ENCODE measurements at regions not wholly inside any gene's neighbourhood (a gene's known extent, or its start where the extent isn't known, plus 50 kb on each side); places are given as distances from the start of the nearest gene placed in this dataset.

GRCh38 chr5:97555644-97555981, 372.6 kb upstream of the RIOK2 start:
- DNase-seq (no peak), ATAC-seq (ENCODE audit: insufficient read depth, low FRiP score) (no peak)
- no peaks in the 10 kb centered on the region for H3K4me1 ChIP-seq (ENCODE audit: control insufficient read depth in 5 of 5, insufficient read depth in 5 of 5, low read length in 5 of 5)
- no peaks in the 10 kb centered on the region for H3K9me3 ChIP-seq (ENCODE audit: control insufficient read depth in 4 of 4, insufficient read depth in 3 of 4, low read length in 3 of 4)
- H3K27me3 ChIP-seq (ENCODE audit: control insufficient read depth in 3 of 3, insufficient read depth in 3 of 3, low read length in 2 of 3), result no peaks in the 10 kb centered on the region
- 96% methylated on average over 1 of the region's 1 CpG for WGBS, 2 donors
- no peak overlapping the region for H3K4me3 ChIP-seq
- no peak overlapping the region for H3K9ac ChIP-seq (ENCODE audit: insufficient read depth in 1 of 2, low read length in 2 of 2)
- no peak overlapping the region for H3K27ac ChIP-seq (ENCODE audit: low read depth in 1 of 2, low read length in 1 of 2)
- no peaks in the 10 kb centered on the region for H3K36me3 ChIP-seq (ENCODE audit: control insufficient read depth in 4 of 4, insufficient read depth in 4 of 4, low read length in 4 of 4)
- no peak for TF ChIP-seq CTCF (IDR thresholded peaks at IDR 0.05; ENCODE audit: control extremely low read depth, extremely low read depth)

GRCh38 chr5:97559827-97560598, 377.0 kb upstream of the RIOK2 start:
- no peak for TF ChIP-seq CTCF (IDR thresholded peaks at IDR 0.05; ENCODE audit: control extremely low read depth, extremely low read depth)
- DNase-seq (no peak), ATAC-seq (ENCODE audit: insufficient read depth, low FRiP score) (no peak)
- Histone ChIP-seq H3K27me3 (ENCODE audit: control insufficient read depth in 3 of 3, insufficient read depth in 3 of 3, low read length in 2 of 3) (no peaks in the 10 kb centered on the region), H3K4me3 (no peak overlapping the region), H3K27ac (ENCODE audit: low read depth in 1 of 2, low read length in 1 of 2) (no peak overlapping the region), H3K4me1 (ENCODE audit: control insufficient read depth in 5 of 5, insufficient read depth in 5 of 5, low read length in 5 of 5) (no peaks in the 10 kb centered on the region), H3K9ac (ENCODE audit: insufficient read depth in 1 of 2, low read length in 2 of 2) (no peak overlapping the region), H3K9me3 (ENCODE audit: control insufficient read depth in 4 of 4, insufficient read depth in 3 of 4, low read length in 3 of 4) (no peaks in the 10 kb centered on the region), H3K36me3 (ENCODE audit: control insufficient read depth in 4 of 4, insufficient read depth in 4 of 4, low read length in 4 of 4) (no peaks in the 10 kb centered on the region)
- 80 to 92% methylated on average over 3 of the region's 3 CpGs for WGBS, 2 donors

- no peak overlapping the region for H3K4me3 ChIP-seq
- ATAC-seq (ENCODE audit: insufficient read depth, low FRiP score), result no peak
- no peak for DNase-seq
- no peaks in the 10 kb centered on the region for H3K4me1 ChIP-seq (ENCODE audit: control insufficient read depth in 5 of 5, insufficient read depth in 5 of 5, low read length in 5 of 5)
- H3K9me3 ChIP-seq (ENCODE audit: control insufficient read depth in 4 of 4, insufficient read depth in 3 of 4, low read length in 3 of 4), result no peaks in the 10 kb centered on the region
- no peaks in the 10 kb centered on the region for H3K27me3 ChIP-seq (ENCODE audit: control insufficient read depth in 3 of 3, insufficient read depth in 3 of 3, low read length in 2 of 3)
- WGBS, 2 donors, result 86 to 87% methylated on average over 1 of the region's 1 CpG
- no peak overlapping the region for H3K27ac ChIP-seq (ENCODE audit: low read depth in 1 of 2, low read length in 1 of 2)
- no peak overlapping the region for H3K9ac ChIP-seq (ENCODE audit: insufficient read depth in 1 of 2, low read length in 2 of 2)
- H3K36me3 ChIP-seq (ENCODE audit: control insufficient read depth in 4 of 4, insufficient read depth in 4 of 4, low read length in 4 of 4), result no peaks in the 10 kb centered on the region
- no peak for TF ChIP-seq CTCF (IDR thresholded peaks at IDR 0.05; ENCODE audit: control extremely low read depth, extremely low read depth)
Measured at GRCh38 chr5:97560599-97560993, 377.5 kb upstream of the RIOK2 start.

All from lung (tissue), 11 donors.